ENCODE measurements at regions not wholly inside any gene's neighbourhood (a gene's known extent, or its start where the extent isn't known, plus 50 kb on each side); places are given as distances from the start of the nearest gene placed in this dataset.

- no peak for TF ChIP-seq CTCF (IDR thresholded peaks at IDR 0.05; ENCODE audit: borderline replicate concordance, control extremely low read depth, extremely low read depth, insufficient read depth, missing control alignments)
- DNase-seq (ENCODE audit: low spot score), result no peak
- in situ Hi-C loops (cut with MboI; ENCODE audit: low sequenced_read_pairs, unreplicated experiment), result no loop called here
These were observed 238.5 kb upstream of the DEFB112 start for GRCh38 chr6:50288241-50288640.

- in situ Hi-C loops (cut with MboI; ENCODE audit: low sequenced_read_pairs, unreplicated experiment), result no loop called here
- no peak for TF ChIP-seq CTCF (IDR thresholded peaks at IDR 0.05; ENCODE audit: borderline replicate concordance, control extremely low read depth, extremely low read depth, insufficient read depth, missing control alignments)
- DNase-seq (ENCODE audit: low spot score), result no peak
These were observed 239.2 kb upstream of the DEFB112 start for GRCh38 chr6:50288881-50289280.

- DNase-seq (ENCODE audit: low spot score), result no peak
- in situ Hi-C loops (cut with MboI; ENCODE audit: low sequenced_read_pairs, unreplicated experiment), result no loop called here
- TF ChIP-seq CTCF (IDR thresholded peaks at IDR 0.05; ENCODE audit: borderline replicate concordance, control extremely low read depth, extremely low read depth, insufficient read depth, missing control alignments), result no peak
These were observed 239.6 kb upstream of the DEFB112 start for GRCh38 chr6:50289366-50289765.

- in situ Hi-C loops (cut with MboI; ENCODE audit: low sequenced_read_pairs, unreplicated experiment), result no loop called here
- no peak for DNase-seq (ENCODE audit: low spot score)
- no peak for TF ChIP-seq CTCF (IDR thresholded peaks at IDR 0.05; ENCODE audit: borderline replicate concordance, control extremely low read depth, extremely low read depth, insufficient read depth, missing control alignments)
These were observed 251.6 kb upstream of the DEFB112 start for GRCh38 chr6:50301307-50301706.

GRCh38 chr6:50305660-50306059, 255.9 kb upstream of the DEFB112 start:
- in situ Hi-C loops (cut with MboI; ENCODE audit: low sequenced_read_pairs, unreplicated experiment), result no loop called here
- DNase-seq (ENCODE audit: low spot score), result no peak
- TF ChIP-seq CTCF (IDR thresholded peaks at IDR 0.05; ENCODE audit: borderline replicate concordance, control extremely low read depth, extremely low read depth, insufficient read depth, missing control alignments), result no peak

GRCh38 chr6:50318536-50318935, 268.8 kb upstream of the DEFB112 start:
- in situ Hi-C loops (cut with MboI; ENCODE audit: low sequenced_read_pairs, unreplicated experiment), result no loop called here
- no peak for DNase-seq (ENCODE audit: low spot score)
- TF ChIP-seq CTCF (IDR thresholded peaks at IDR 0.05; ENCODE audit: borderline replicate concordance, control extremely low read depth, extremely low read depth, insufficient read depth, missing control alignments), result no peak

- no peak for TF ChIP-seq CTCF (IDR thresholded peaks at IDR 0.05; ENCODE audit: borderline replicate concordance, control extremely low read depth, extremely low read depth, insufficient read depth, missing control alignments)
- DNase-seq (ENCODE audit: low spot score), result no peak
- in situ Hi-C loops (cut with MboI; ENCODE audit: low sequenced_read_pairs, unreplicated experiment), result no loop called here
These were observed 280.6 kb upstream of the DEFB112 start for GRCh38 chr6:50330347-50330746.
